ENCODE measurements at regions not wholly inside any gene's neighbourhood (a gene's known extent, or its start where the extent isn't known, plus 50 kb on each side); places are given as distances from the start of the nearest gene placed in this dataset.

- ChIA-PET CTCF (ENCODE audit: low intra/inter-chr PET ratio, low total read pairs) (interaction anchor here (1.6 to 3.0 kb wide), 2 partner anchors 48 to 49 kb away, joined by 4 to 18 read pairs; no protein-coding TSS in a partner anchor), POLR2A (no interaction called here)
- Histone ChIP-seq H3K4me1 (ENCODE audit: insufficient read depth, low read length) (peaks cover under 1% of the 10 kb centered on the region), H3K4me3 (replicated peaks in 1 of 3; ENCODE audit: insufficient read depth in 1 of 3, low read depth in 2 of 3, low read length in 3 of 3) (no peak overlapping the region; a peak in 1 of 6 replicates), H3K36me3 (replicated peaks in 1 of 2; ENCODE audit: control insufficient read depth in 1 of 2, insufficient read depth in 2 of 2, low read length in 2 of 2) (no peaks in the 10 kb centered on the region), H3K4me2 (ENCODE audit: low read depth, low read length) (0 out of 2 replicates have a peak overlapping the region, but pooled peaks have one; percentile 7), H3K79me2 (ENCODE audit: insufficient read depth, low read length) (no peaks in the 10 kb centered on the region), H3K27me3 (ENCODE audit: control insufficient read depth in 1 of 2, insufficient read depth in 2 of 2, low read length in 2 of 2) (peaks cover 0 to 7% of the 10 kb centered on the region in 2 experiments; a peak in 2 of 5 replicates), H3K9me3 (ENCODE audit: low read length) (no peaks in the 10 kb centered on the region), H2AFZ (ENCODE audit: low read length) (no peak overlapping the region), H3K27ac (ENCODE audit: extremely low read length, insufficient read depth, low read length) (no peak overlapping the region), H3K9ac (ENCODE audit: insufficient read depth, low read depth, low read length) (no peak overlapping the region), H4K20me1 (ENCODE audit: insufficient read depth, low read length) (no peaks in the 10 kb centered on the region)
- intact Hi-C loops (cut with micrococcal nuclease; ENCODE audit: unreplicated experiment) (no loop called here), in situ Hi-C loops (cut with HindIII; ENCODE audit: extremely low pct_ligation_motif_present, low pct_unique_long_range_greater_than_20kb) (loop anchor here (25.0 kb wide), 1 partner anchor 654 kb away; no protein-coding TSS in a partner anchor)
- no peak for DNase-seq (ENCODE audit: low spot score)
- no TSS peak for BruUV-seq (replicated peaks)
- ATAC-seq = no peak
- TF ChIP-seq SP4 (CRISPR knock-in tag; IDR thresholded peaks at IDR 0.05) (no peak), PCBP2 (optimal IDR thresholded peaks at IDR 0.05; ENCODE audit: low read depth, low read length, poor library complexity, severe bottlenecking) (no peak), RBM22 (optimal IDR thresholded peaks at IDR 0.05; ENCODE audit: low read length) (no peak)
- WGBS (ENCODE audit: low lambda C conversion rate) = 44% methylated on average over 19 of the region's 56 CpGs
- FAIRE-seq = no peak
These were observed 114.2 kb downstream of the KLF13 start for GRCh38 chr15:31440754-31441311.

GRCh38 chr15:31442226-31442625 lies 115.6 kb downstream of the KLF13 start:
- Histone ChIP-seq H3K27ac (ENCODE audit: extremely low read length, insufficient read depth, low read length) (no peak overlapping the region), H3K36me3 (replicated peaks in 1 of 2; ENCODE audit: control insufficient read depth in 1 of 2, insufficient read depth in 2 of 2, low read length in 2 of 2) (no peaks in the 10 kb centered on the region), H3K9ac (ENCODE audit: insufficient read depth, low read depth, low read length) (no peak overlapping the region), H3K4me2 (ENCODE audit: low read depth, low read length) (no peak overlapping the region), H3K9me3 (ENCODE audit: low read length) (no peaks in the 10 kb centered on the region), H3K27me3 (ENCODE audit: control insufficient read depth in 1 of 2, insufficient read depth in 2 of 2, low read length in 2 of 2) (peaks cover 0 to 4% of the 10 kb centered on the region in 2 experiments; a peak in 2 of 5 replicates), H3K79me2 (ENCODE audit: insufficient read depth, low read length) (no peaks in the 10 kb centered on the region), H4K20me1 (ENCODE audit: insufficient read depth, low read length) (no peaks in the 10 kb centered on the region), H2AFZ (ENCODE audit: low read length) (no peak overlapping the region), H3K4me1 (ENCODE audit: insufficient read depth, low read length) (no peaks in the 10 kb centered on the region), H3K4me3 (replicated peaks in 1 of 3; ENCODE audit: insufficient read depth in 1 of 3, low read depth in 2 of 3, low read length in 3 of 3) (no peak overlapping the region)
- DNase-seq (ENCODE audit: low spot score) (no peak), FAIRE-seq (no peak), ATAC-seq (no peak)
- ChIA-PET CTCF (ENCODE audit: low intra/inter-chr PET ratio, low total read pairs) (no interaction called here), POLR2A (no interaction called here)
- intact Hi-C loops (cut with micrococcal nuclease; ENCODE audit: unreplicated experiment) = no loop called here
- BruUV-seq (replicated peaks) = no TSS peak
- WGBS (ENCODE audit: low lambda C conversion rate) = 71% methylated on average over 9 of the region's 9 CpGs
- in situ Hi-C loops (cut with HindIII; ENCODE audit: extremely low pct_ligation_motif_present, low pct_unique_long_range_greater_than_20kb) = loop anchor here (25.0 kb wide), 1 partner anchor 655 kb away; no protein-coding TSS in a partner anchor
- TF ChIP-seq POGZ (CRISPR knock-in tag; IDR thresholded peaks at IDR 0.05) (no peak), KIAA2018 (CRISPR knock-in tag; IDR thresholded peaks at IDR 0.05; ENCODE audit: borderline replicate concordance) (no peak), ZNF761 (CRISPR knock-in tag; conservative IDR thresholded peaks at IDR 0.05) (no peak), RFXANK (CRISPR knock-in tag; IDR thresholded peaks at IDR 0.05) (no peak), SIN3A (IDR thresholded peaks at IDR 0.05; ENCODE audit: borderline replicate concordance, low read depth, low read length) (no peak), PREB (CRISPR knock-in tag; IDR thresholded peaks at IDR 0.05) (no peak)

Measured in HepG2 (cell line).